ENCODE measurements at regions not wholly inside any gene's neighbourhood (a gene's known extent, or its start where the extent isn't known, plus 50 kb on each side); places are given as distances from the start of the nearest gene placed in this dataset.

GRCh38 chr3:20246662-20247061, 60.7 kb upstream of the SGO1 start:
- TF ChIP-seq EZH2 (IDR thresholded peaks at IDR 0.05; ENCODE audit: borderline replicate concordance, low read length): no peak
- TF ChIP-seq CTCF (conservative IDR thresholded peaks at IDR 0.05 in 1 of 2, IDR thresholded peaks at IDR 0.05 in 1 of 2; ENCODE audit: extremely low read depth in 1 of 2, insufficient read depth in 1 of 2, low read depth in 1 of 2, low read length in 2 of 2): no peak

Measured in mammary epithelial cell (primary cell).